Fibroblast of skin of right biceps (primary cell): ENCODE measurements at regions not wholly inside any gene's neighbourhood (a gene's known extent, or its start where the extent isn't known, plus 50 kb on each side); places are given as distances from the start of the nearest gene placed in this dataset.

Source experiments
- DNase-seq: peaks from one replicate; pipeline ENCODE4 v3.0.0-alpha.2; 2013

DNA sequence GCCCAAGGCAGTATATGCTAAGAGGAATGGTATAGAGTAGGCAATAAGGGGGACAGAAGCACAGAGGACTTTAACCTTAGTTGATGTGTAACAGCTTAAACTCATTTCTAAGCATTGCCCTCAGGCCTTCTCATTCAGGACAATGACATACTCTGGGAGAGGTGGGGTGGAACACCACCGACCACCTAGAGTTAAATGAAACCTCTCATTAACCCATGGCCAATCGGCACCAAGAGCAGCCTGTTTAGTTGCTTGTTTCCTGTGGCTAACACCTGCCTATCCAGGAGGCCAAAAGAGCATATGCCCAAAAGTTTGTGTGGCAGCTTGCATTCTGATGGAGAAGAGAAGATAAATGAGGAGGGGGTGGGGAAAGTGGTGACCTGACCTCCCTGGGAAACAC, 50.0 kb downstream of the PABIR2 start:
- DNase-seq, result no peak

DNA sequence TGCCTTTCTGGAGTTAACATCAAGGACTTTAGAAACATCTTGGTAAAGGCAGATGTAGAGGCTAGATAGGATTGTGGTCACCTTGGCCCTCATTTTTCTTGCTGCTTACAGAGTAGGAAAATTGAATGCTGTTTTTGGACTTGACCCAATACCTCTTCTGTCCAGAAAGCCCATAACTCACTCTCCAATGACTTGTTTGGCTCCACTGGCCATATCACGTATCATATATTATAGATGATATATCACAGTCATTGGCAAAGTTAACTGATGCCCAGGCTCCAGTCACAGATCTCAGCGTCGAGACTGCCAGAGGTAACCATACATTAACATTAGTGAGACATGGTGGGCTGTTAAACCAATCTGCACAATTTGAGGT, 50.6 kb downstream of the PABIR2 start:
- DNase-seq, result peak; percentile 35

DNA sequence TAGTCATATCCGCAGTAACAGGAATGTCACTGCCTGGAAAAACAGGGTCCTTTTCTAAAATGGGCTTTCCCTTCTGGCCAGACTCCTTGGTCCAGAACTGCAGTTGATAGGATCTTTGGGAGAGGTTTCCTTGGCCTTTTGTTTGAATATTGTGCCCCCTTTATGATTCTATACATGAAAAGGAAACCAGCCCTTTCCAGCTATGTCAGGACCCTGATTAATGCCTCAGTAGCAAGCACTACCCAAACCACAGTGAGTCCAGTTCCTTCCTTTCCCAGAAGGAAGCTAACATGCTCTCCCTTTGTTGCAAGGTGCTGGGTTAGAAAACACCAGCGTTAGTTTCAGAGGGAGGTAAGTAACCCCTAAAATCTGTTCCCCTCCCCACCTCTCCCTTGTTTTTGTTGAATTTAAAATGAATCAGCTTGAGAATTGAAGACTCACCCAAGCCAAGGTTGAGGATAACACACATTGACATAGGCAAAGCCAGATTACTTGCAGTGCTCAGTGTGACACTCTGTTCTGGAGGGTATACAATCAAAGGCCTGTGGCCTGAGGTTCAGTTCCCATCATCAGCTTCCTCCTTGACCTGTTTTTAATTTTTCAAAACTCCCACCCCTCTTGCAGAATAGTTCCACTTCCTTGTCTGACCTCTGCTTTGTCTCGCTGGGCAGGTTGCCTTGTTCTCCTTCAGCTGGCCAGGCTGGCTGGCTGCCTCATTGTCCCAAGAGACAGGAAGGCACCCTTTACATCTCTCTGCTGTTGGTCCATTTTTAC, 51.2 kb downstream of the PABIR2 start:
- DNase-seq, result no peak

DNA sequence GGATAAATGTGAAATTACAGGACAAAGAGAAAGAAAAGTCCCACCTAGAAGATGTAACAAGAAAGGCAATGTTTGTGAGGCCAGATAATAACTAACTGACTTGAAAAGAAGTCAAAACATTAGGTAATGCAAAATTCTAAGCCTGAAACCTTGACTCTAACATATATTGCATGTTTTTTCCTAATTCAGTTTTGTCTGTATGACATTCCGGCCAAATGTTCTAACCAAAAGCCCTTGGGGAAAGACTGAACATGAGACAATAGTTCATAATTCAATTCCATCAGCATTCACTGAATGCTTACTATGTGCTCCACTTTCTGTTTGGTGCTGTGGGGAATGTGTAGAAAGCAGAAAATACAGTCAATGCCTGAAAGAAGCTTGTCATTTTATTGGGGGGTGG, 53.9 kb downstream of the PABIR2 start:
- peak; percentile 76 for DNase-seq

DNA sequence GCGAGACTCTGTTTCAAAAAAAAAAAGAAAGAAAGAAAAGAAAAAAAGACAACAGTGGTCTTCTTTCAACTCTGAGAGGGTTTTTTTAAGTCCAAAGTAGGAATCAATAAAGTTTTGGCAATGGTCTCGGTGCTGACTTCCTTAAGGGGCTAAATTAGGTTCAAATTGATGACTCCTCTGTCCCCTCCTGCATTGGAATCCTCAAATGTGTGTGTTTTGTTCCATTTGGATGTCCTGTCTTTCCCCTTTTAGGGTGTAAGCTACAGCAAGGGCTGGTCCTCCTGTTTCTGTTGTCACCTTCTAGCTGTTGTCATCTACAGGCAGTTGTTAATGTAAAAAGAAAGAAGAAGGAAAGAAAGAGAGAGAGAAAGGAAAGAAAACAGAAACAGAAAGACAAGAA, 54.4 kb downstream of the PABIR2 start:
- DNase-seq, result no peak

DNA sequence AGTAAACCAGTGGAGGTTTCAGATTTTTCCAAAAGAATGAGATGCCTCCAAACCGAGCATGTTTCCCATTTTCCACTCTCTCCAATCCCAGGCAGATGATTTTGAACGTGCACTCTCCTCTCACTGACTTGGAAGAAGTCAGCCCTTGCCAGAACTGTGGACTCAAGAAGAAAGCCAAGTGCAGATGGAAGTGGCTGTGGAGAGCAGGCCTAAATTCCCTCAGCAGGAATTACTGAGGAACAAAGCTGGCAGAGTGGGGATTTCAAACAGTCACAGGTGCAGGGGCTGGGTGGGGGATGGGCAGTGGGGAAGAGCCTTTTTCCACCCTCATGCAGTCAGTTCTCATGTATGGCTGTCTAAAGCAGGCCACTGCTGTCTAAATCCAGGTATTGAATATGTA, 55.3 kb downstream of the PABIR2 start:
- DNase-seq, result no peak

DNA sequence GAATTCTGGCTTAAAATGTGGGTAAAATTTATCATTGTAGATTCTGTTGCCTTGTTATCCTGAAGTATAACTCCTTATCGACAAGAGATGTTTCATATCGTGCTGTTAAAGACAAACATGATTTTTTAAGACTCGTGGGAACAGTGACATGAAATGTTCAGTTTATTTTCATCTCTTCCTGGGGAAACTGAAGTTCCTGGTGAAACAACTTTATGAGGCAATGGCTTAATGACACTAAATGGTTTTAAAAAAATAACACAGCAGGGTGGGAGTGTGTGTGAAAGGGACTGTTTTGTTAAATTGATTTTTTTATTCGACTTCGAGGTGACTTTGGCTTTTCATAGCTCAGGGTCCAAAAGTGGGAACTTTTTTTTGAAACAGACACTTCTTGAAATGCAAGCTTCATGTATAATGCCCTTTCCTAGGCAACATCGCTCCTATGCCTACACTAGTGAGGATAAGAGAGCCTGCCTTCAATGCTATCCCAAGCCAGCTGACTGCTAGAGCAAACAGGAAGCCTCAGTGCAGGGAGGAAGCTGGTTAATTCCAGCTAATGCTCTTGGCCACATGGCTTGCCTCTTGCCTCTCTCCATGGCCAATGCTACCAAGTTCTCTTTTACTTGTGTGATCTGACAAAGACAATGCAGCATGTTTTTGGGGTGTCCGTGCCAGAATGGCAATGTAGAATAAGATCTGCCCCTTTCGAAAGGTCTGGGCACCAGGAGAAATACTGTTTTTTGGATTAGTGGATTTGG, 57.8 kb downstream of the PABIR2 start:
- no peak for DNase-seq

DNA sequence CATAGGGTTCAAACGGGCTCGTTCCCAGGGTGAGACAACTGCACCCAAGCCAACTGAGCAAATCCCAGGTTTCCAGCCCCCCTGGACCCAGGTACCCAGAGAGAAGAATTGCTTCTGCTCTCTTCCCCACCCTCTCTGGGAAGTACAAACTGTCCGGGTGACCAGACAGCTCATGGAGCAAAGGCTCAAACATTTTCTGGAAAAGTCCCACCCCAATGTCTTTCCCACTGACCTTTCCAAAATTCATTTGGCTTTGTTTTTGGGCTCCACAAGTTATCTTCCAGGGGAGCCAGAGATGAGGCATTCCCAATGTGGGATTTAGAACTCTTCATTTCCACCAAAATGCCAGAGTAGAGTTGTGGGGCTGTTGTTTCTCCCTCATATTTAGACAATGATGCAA, 58.6 kb downstream of the PABIR2 start:
- no peak for DNase-seq

DNA sequence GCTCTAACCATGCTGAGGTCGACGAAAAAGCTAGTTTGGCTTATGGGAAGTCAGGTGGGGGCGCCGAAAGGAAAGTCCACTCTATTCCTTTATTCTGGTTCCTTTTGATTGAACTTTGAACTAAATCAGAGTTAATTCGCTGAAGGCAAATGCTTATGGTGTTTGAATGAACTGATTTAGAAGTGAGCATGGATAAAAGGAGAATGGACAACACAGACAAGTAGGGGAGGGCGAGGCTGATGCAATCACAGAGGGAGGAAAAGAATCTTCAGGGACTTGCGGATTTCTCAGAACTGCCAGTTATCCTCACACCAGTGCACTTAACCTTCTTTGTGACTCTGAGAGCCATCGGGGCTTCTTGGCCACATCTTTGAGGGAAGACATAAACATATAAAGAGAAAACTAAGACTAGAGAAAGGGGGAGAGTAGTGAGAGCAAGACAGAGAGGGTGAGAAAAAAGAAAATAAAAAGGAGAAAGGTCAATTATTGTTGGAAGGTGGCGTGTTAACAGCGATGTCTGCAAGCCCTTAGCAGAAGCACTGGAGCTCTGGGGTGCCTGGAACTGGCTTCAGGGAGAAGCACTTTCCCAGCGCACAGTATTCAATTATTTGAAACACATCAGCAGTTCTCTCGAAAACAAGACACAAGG, 59.2 kb downstream of the PABIR2 start:
- no peak for DNase-seq

DNA sequence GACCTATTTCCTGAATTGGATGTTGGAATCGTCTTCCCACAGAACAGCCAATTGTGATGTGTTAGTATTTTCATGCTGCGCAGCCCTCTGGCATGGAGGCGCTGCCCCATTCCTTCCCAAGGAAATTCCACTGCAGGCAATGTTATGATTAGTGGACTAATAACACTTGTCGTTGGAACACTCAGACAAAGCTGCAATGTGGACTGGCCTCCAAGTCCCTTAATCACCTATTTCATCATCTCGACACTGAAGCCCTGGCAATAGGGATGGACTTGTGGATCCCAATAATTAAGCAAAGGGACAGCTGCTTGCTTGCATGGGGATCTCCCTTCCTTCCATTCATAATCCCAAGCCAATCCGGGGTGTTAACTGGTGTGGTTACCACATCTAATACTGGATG, 59.9 kb downstream of the PABIR2 start:
- no peak for DNase-seq

DNA sequence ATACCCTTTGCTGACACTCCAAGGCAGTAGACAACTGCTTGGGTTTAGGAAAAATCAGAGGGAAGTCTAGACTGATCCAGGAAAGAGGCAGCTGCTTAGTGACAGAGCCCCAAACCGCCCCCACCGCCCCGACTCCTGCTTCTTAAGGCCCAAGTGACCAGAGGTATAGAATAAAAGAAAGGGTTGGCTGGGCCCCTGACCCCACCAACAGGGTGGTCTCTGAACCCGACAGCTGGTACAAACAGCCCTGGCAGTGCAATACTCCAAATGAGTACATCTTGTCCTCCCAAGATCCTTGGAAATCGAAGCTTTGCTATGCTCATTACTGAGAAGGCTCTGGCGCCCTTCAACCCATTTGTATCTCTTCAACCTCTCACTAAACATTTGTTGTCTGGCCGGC, 60.6 kb downstream of the PABIR2 start:
- DNase-seq, result no peak

DNA sequence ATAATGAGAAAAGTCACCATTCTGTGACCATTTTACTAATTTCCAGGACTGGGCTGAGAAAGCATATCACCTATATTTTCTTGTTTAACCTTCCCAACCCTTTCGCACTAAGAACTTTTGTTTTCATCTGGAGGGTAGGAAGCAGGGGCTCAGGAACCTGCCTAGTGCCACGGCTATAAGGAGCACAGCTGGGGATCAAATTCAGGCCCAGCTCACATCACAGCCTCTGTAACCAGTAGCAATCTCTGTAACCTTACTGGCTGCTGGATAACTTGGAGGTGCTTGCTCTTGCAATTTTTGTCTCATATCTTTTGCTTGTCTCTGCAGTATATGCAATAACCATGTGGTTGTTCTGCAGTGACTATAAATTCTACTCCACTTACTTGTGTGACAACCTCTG, 62.0 kb downstream of the PABIR2 start:
- DNase-seq, result no peak

DNA sequence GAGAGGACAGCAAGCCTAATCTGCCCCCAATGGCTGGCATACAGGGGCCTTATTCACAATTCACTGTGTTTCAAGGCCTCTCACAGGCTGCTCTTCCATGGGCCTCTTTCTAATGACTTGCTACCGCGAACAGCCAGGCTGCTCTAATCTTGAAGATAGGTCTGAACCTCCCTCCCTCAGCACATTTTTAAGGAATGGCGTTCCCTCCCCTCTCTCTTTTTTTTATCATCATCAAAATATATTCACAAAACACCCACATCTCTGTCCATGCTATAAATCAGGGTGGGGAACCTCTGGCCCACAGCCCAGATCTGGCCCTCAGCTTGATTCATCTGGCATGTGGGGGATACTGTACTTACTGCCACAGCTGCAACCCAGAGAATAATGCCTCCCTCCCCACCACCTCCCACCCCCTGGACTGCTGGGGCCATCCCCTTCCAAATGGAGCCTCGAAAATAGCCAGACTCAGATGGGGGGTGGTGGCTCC, 62.5 kb downstream of the PABIR2 start:
- peak; percentile 88 for DNase-seq

DNA sequence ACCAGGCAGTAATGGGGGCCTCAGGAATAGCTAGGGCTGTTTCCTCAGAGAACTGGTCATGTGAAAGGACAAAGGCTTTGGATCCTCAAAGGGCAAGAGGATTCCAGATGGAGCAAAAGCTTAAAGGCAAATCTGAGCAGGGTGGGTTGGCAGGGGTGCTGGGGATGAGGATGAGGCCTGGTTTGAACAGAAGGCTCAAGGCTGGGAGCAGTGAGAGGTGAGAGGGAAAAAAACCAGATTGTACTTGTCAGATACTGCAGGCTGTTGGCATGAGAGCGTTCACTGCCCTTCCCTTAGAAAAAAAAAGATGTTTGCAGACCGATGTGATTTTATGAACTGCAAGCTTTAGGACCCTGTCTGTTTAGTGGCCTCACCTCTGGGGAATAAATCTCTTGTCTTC, 63.4 kb downstream of the PABIR2 start:
- DNase-seq, result no peak

DNA sequence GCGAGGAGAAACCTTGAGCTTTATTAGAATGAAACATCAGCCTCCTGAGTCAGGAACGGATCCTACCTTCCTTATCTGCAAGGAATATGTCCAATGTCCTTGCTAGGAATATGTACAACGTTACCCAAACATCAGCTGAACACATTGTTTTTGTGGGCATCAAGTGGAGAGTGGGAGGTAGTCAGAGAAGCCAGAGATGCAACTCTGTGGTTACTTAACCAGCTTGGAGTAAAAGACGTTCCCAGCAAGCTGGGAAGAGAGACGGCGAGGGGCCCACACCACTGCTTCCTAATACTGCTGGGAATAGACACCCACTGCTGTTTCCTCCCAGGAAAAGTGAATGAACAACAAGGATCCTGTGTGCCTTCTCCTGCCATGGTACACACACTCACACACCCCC, 64.3 kb downstream of the PABIR2 start:
- no peak for DNase-seq

DNA sequence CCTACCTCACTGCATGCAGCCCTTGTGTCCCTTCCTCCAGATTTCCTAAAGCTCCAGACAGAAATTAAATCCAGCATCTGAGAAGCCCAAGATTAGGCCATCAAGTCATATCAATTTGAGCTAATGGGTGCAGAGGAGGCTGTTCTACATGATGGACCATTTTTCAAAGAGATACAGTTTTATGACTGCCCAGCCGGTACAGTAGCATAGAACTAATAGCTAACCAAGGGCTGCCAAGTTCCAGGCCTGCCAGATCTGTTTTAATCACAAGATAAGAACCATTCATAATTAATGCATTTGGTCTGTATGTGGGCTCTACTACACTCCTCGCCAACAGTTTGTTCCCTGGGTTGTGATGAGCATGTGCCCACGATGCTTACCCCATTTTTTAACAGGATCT, 64.9 kb downstream of the PABIR2 start:
- DNase-seq, result no peak

DNA sequence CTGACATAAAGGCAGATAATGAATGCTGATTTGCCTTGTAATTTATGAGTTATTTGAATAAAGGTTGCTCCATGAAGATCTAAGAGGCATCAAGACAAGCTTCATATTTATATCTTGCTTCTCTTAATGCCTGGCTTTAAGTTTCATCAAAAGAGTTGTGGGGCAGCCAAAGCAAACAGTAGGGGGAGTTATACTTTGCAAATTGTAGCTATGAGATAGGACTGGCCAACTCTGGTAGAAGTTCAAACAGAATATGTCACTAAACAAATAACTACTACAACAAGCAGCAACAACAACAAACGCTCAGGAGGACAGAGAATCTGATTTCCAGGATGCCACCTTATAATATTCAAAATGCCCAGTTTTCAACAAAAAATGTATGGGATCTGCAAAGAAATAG, 69.1 kb upstream of the PLAC1 start:
- DNase-seq, result no peak

DNA sequence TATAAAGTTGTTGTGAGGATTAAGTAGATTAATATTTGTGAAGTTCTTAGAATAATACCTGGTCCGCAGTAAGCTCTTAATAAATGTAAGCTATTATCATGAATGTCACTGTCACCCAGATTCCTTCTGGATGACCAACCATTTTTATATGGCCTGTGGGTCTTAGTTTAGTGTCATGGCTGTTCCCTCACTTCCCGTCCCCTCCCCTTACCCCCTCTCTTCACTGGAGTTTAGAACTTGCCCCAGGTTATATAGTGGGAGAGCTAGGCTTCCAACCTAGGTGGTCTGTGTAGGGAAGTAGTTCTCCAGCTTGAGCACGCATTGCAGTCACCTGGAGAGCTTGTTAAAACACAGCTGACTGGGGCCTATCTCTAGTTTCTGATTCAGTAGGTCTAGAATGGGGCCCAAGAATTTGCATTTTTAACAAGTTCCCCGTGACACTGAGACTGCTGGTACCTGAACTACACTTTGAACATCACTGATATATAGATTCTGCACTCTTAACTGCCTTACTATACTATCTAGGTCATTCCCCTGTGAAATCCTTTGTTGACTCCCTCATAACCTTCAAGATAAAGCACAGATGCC, 66.9 kb upstream of the PLAC1 start:
- DNase-seq, result no peak

DNA sequence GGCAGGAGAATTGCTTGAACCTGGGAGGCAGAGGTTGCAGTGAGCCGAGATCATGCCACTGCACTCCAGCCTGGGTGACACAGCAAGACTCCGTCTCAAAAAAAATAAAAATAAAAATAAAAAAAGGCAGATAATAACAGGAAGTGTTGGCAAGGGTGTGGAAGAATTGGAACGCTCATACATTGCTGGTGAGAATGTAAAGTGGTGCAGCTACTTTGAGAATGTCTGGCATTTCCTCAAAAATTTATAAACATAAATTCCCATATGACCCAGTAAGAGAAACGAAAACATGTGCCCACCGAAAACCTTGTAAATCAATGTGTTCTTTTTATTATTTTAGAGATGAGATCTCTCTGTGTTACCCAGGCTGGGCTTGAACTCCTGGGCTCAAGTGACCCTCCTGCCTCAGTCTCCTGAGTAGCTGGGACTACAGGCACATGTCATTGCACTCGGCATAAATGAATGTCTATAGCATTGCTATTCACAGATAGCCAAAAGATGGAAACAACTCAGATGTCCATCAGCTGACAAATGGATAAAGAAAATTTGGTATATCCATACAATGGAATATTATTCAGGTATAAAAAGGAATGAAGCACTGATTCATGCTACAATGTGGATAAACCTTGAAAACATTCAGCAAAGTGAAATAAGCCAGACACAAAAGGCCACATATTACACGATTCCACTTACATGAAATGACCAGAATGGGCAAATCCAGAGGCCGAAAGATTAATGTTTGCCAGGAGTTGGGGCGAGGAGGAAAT, 63.7 kb upstream of the PLAC1 start:
- DNase-seq, result peak; percentile 45

DNA sequence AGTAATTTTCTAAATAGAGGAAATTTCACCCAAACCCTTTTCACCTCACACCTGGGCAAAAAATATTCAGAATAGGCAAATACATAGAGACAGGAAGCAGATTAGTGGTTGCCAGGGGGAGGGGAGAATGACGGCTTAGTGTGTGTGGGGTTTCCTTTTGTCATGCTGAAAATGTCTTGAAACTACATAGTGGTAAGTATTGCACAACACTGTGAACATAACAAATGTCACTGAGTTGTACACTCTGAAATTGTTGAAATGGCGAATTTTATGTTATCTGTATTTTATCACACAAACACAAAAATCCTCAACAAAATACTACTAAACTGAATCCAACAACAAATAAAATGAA, 60.7 kb upstream of the PLAC1 start:
- DNase-seq, result peak; percentile 55

DNA sequence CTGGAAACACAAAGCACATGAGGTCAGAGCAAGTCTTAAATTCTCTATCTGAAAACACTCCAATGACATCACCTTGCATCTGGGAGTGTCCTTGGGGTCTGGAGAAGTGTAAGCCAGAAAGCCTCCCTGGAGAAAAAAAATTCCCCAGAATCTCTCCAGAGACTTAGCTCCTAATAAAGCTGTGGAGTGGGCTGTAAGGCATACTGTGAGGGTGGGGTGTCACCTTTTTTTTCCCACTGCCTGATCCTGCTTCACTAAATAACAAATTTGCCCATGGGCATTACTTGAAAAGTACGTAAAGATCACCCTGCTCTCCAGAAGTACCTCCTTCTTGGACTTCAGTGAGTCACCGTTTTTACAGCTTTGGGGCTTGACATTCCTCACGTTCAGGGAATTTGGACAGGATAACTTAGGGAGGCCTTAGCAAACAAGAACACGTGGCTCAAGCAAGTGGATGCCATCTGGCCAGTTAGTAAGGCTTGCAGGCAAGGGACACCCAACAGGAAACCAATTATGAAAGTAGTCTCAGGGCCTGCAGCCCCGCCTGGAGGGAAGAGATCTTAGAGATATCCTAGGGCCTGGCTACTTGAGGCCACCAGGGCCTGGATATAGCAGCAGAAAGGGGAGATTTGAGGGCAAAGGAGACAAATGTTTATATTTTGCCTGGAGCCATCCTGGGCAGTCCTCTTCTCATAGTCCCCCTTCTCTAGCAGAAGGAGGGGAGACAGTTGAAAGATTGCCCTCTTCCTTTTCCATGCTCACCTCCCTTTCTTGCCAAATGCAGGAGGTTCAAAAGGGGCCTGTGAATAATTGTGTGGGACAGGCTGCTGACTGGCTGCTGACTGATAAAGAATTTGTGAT, 60.1 kb upstream of the PLAC1 start:
- DNase-seq, result peak; percentile 95

DNA sequence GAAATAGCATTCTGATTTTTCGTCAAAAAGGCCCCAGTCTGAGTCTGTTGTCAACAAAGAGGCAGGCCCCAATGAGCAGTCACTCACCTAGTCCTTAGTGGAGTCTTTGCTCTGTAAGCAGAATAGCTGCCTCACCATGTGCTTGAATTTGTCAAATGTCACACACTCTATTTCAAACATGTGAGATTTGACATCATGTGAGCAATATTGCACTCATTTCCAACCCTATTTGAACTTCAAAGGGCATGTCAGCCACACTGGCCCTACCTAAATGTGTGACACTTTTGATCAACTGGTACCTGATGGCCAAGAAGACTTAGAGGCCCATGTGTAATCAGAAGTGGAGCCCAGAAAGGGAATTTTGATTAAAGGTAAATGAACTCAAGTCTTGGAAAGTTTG, 59.4 kb upstream of the PLAC1 start:
- DNase-seq, result no peak
